ENCODE measurements at regions not wholly inside any gene's neighbourhood (a gene's known extent, or its start where the extent isn't known, plus 50 kb on each side); places are given as distances from the start of the nearest gene placed in this dataset.

DNA sequence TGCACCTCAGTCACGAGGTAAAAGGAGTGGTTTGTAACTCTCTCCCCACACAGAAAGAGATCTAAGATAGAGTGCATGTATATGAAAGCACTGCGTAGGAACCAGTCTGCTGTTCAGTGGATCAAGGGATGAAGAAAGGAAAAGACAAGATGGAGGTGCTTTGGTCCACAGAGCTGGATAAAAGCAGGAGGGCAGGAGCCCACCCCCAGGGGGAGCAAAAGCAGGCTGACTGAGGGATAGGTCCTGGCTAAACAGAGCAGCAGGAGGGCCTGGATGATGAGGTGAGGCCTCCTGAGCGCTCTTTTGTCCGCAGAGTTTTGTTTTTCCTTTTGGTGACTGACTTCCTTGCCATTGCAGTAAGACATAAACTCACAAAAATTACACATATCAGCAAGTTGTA is 293.5 kb upstream of the C9orf72 start:
- Histone ChIP-seq H3K4me1 (peaks cover 0 to 10% (median 4%) of the 10 kb centered on the region in 9 donors), H3K27ac (no peak overlapping the region), H3K4me3 (no peak overlapping the region), H3K9me3 (no peaks in the 10 kb centered on the region), H3K27me3 (no peaks in the 10 kb centered on the region), H3K36me3 (no peaks in the 10 kb centered on the region)
- TF ChIP-seq, protein P1, sequence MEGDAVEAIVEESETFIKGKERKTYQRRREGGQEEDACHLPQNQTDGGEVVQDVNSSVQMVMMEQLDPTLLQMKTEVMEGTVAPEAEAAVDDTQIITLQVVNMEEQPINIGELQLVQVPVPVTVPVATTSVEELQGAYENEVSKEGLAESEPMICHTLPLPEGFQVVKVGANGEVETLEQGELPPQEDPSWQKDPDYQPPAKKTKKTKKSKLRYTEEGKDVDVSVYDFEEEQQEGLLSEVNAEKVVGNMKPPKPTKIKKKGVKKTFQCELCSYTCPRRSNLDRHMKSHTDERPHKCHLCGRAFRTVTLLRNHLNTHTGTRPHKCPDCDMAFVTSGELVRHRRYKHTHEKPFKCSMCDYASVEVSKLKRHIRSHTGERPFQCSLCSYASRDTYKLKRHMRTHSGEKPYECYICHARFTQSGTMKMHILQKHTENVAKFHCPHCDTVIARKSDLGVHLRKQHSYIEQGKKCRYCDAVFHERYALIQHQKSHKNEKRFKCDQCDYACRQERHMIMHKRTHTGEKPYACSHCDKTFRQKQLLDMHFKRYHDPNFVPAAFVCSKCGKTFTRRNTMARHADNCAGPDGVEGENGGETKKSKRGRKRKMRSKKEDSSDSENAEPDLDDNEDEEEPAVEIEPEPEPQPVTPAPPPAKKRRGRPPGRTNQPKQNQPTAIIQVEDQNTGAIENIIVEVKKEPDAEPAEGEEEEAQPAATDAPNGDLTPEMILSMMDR (IDR thresholded peaks at IDR 0.05), result no peak
- no peak for DNase-seq
- WGBS, 2 donors, result 86 to 91% methylated on average over 4 of the region's 4 CpGs
- no peak for ATAC-seq
- intact Hi-C loops (cut with DNase I), result no loop called here

DNA sequence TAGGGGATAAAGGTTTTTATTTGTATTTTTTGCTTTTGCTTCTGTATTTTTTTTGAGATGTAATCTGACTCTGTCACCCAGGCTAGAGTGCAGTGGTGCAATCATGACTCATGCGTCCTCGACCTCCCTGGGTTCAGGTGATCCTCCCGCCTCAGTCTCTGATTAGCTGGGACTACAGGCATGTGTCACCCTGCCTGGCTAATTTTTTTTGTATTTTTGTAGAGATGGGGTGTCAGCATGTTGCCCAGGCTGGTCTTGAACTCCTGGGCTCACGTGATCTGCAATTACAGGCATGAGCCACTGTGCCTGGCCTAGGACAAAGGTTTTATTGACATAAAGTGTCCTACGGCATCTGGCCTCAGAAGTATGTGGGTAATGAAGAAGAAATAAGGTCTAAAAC is 297.1 kb upstream of the C9orf72 start:
- peaks cover 0 to under 1% (median 0%) of the 10 kb centered on the region in 9 donors for H3K4me1 ChIP-seq
- no peak overlapping the region for H3K27ac ChIP-seq
- TF ChIP-seq, protein P1 (IDR thresholded peaks at IDR 0.05), result no peak
- intact Hi-C loops (cut with DNase I), result loop anchor here in 1 of 10 donors (10.0 kb wide), 1 partner anchor 764 kb away; no protein-coding TSS in a partner anchor
- no peaks in the 10 kb centered on the region for H3K9me3 ChIP-seq
- H3K27me3 ChIP-seq, result no peaks in the 10 kb centered on the region
- DNase-seq (no peak), ATAC-seq (no peak)
- no peaks in the 10 kb centered on the region for H3K36me3 ChIP-seq
- H3K4me3 ChIP-seq, result no peak overlapping the region
- WGBS, 2 donors, result 84 to 87% methylated on average over 5 of the region's 5 CpGs

DNA sequence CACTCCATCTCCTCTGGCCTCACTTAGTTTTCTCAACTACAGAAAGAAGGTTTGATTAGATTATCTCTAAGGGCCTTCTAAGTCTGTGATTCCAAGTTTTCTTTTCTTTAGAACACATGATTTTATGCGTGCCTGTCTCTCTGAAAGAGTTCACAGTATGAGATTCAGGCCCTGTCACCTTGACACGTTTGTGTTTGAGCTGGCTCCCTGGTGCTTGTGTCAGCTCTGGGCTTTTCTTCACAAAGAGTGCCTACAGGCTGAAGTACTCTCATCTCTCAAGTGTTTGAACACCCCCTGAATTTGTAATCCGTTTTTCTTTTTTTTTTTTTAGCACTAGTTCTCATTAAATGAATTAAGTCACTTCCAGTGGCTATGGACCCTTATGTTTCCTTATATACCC is 306.9 kb upstream of the C9orf72 start:
- no peak for DNase-seq
- no peak overlapping the region for H3K4me3 ChIP-seq
- intact Hi-C loops (cut with DNase I), result no loop called here
- WGBS, 2 donors, result 30 to 35% methylated on average over 3 of the region's 3 CpGs
- no peaks in the 10 kb centered on the region for H3K4me1 ChIP-seq
- TF ChIP-seq, protein P1 (IDR thresholded peaks at IDR 0.05), result no peak
- H3K36me3 ChIP-seq, result no peaks in the 10 kb centered on the region
- peaks cover 0 to 5% (median 0%) of the 10 kb centered on the region in 11 donors for H3K9me3 ChIP-seq
- H3K27me3 ChIP-seq, result peaks cover 0 to 3% (median 0%) of the 10 kb centered on the region in 7 donors
- no peak for ATAC-seq
- no peak overlapping the region for H3K27ac ChIP-seq

DNA sequence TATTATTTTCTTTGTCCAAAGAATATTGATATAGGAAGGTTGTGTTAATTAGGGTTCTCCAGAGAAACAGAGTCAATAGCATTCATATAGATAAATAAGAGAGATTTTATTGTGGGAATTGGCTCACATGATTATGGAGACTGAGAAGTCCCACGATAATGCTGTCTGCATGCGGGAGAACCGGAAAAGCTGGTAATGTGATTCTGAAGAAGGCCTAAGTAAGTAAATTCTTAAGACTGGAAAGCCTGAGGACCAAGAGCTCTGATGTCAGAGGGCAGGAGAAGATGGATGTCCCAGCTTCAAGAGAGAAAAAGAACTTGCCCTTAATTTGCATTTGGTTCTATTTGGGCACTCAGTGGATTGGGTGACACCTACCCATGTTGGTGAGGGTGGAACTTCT is 307.4 kb upstream of the C9orf72 start:
- intact Hi-C loops (cut with DNase I), result no loop called here
- DNase-seq (no peak), ATAC-seq (no peak)
- no peaks in the 10 kb centered on the region for H3K36me3 ChIP-seq
- no peak overlapping the region for H3K27ac ChIP-seq
- no peaks in the 10 kb centered on the region for H3K4me1 ChIP-seq
- H3K27me3 ChIP-seq, result peaks cover 0 to 3% (median 0%) of the 10 kb centered on the region in 7 donors
- H3K4me3 ChIP-seq, result no peak overlapping the region
- TF ChIP-seq, protein P1 (IDR thresholded peaks at IDR 0.05), result no peak
- peaks cover 0 to 5% (median 0%) of the 10 kb centered on the region in 11 donors for H3K9me3 ChIP-seq
- 65 to 76% methylated on average over 3 of the region's 3 CpGs for WGBS, 2 donors
